ENCODE measurements at regions not wholly inside any gene's neighbourhood (a gene's known extent, or its start where the extent isn't known, plus 50 kb on each side); places are given as distances from the start of the nearest gene placed in this dataset.
"Not testable (repeated sequence)": the region's sequence is repeated elsewhere in the genome, so short reads cannot be mapped to it uniquely, and the experiment has no call there.

GRCh38 chr7:93739424-93739823, 151.1 kb downstream of the TFPI2 start:
- no peak for DNase-seq

- DNase-seq: no peak
Observed at GRCh38 chr7:93737953-93738352, 152.6 kb downstream of the TFPI2 start.

DNA sequence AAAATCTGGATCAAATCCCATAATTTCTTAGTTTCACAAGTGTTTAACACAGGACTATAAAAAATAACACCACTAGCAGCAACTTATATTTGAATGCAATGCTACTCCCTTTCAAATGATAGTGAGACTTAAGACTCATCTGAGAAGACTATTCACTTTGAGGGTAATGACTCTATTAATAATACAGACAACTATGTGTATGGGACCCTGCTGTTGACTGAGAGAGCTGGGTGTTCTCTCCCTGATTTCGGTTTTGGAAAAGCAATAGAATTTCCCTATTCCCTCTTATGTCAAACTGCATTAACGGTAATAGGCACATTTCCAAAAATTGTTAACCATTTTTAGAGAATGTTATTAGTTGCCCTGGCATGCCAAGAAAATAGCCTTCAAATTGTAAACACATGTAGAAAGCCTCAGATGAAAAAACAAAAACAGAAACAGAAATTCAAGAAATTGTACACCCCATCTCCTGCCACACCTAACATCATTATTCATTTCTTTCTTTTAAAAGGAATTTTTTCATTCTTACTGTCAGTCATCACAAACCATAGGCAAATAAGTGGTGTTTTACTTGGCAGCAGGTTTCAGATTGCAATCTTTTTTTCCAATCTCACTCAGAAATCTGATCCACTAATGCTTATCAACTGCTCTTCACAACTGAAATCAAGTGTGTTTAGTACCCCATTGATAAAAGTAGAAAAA, 153.7 kb downstream of the TFPI2 start:
- no peak for DNase-seq

- DNase-seq: no peak
Observed at GRCh38 chr7:93728292-93728691, 153.8 kb upstream of the CALCR start.

- no peak for DNase-seq
Observed at GRCh38 chr7:93725954-93726353, 151.4 kb upstream of the CALCR start.

- no peak for DNase-seq
Observed at GRCh38 chr7:93723424-93724124, 149.1 kb upstream of the CALCR start.

DNA sequence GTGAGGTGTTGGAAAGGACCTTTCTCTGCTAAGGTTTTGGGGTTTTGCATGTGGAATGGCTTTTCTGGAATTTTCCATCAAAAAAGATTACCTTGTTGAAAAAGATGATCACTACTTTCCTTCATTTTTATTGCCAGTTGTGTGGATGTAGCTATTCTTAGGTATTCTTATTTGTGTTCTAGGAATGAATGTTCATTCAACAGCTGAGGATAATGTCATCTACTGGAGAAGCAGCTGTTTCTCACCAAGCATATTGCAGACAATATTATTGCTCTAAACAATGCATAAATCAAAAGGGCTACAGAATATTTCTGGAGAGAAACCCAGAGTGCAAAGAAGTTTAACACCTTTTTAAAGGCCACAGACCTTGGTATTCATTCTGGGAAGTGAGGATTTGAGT, 145.6 kb upstream of the CALCR start:
- no peak for DNase-seq

DNA sequence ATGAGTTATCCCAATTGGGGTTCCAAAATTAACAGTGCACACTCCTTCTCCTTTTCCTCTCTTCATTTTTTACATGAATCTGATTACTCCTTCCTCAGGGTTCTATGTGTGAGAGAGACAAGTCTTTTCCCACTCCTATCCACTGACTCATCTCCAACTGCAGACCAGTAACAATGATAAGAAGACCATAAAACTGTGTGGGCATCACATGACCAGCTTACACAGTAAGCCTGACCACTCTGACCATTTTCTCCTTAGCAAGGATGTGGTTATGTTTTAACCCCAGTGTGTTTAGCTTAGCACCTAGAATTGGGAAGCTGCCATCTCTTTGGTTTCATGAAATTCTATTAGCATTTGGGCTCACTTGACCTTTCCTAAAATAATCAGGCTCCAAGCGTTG, 145.0 kb upstream of the CALCR start:
- DNase-seq: no peak

DNA sequence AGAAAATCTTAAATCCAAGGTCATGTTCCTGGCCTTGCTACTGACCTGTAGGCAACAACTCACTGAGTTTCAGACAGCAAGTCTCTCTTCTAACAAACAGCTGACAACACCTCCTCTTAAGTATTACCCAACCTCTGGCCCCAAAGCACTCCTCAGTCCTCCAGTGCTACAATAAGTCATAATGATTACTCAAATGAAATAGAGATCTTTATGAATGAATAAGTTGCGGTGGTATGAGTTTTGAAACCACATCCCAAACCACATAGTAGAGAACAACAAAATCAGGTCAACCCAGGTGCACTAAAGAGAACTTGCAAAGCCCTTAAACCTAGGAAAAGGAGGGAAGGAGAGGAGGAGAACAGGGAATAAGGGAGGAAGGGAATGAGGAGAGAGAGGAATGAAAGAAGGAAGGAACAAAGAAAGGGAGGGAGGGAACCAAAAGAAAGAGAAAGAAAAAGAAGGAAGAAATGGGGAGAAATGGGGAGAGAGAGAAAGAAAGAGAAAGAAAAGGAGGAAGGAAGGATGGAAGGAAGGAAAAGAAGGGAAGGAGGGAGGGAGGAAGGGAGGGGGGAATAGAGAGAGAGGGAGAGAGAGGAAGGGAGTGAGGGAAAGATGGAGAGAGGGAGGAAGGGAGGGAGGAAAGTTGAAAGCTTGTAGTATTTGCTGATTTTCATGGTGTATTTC, 142.8 kb upstream of the CALCR start:
- DNase-seq: no peak

GRCh38 chr7:93715234-93715633, 140.7 kb upstream of the CALCR start:
- peak; percentile 3 for DNase-seq

GRCh38 chr7:93711926-93712325, 137.4 kb upstream of the CALCR start:
- DNase-seq: no peak

- not testable (repeated sequence) for DNase-seq
Observed at GRCh38 chr7:93708255-93708654, 133.7 kb upstream of the CALCR start.

DNA sequence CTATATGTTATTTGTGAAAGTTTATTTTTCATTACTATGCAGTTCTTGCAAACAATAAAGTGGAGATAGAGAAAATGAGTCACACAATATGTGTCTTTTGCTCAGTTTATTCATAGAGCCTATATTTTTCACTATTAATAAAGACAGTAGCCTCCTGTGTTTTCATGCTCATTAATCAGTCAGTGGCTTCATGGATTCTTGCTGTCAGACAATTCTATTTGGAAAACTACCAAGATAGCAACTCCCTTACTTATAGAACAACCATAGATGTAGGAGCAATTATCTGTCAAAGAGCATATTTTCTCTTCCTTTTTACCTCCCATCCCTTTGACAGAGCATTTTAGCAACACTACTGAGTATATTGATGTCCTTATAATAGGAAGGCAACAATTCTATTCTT, 132.7 kb upstream of the CALCR start:
- no peak for DNase-seq

GRCh38 chr7:93706162-93706561, 131.6 kb upstream of the CALCR start:
- DNase-seq: not testable (repeated sequence)

- DNase-seq: no peak
Observed at GRCh38 chr7:93704217-93704616, 129.7 kb upstream of the CALCR start.

DNA sequence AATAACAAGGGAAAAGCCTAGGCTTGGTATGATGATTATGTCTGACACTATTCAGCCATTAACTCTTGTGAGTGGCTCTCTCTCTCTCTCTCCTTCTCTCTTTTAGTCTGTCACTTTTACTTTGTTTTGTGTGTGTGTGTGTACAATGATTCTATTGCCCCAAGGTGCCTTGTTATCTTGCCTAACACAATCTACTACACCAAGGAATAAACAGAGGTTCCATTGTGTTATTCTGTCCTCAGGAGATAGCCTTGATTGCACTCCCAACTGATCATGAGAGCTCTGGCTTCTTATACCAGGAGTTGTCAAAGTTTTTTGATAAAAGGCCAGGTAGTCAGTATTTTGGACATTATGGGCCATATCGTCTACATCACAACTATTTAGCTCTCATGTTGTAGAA, 123.4 kb upstream of the CALCR start:
- DNase-seq: no peak

- DNase-seq: no peak
Observed at GRCh38 chr7:93693796-93694195, 119.3 kb upstream of the CALCR start.

DNA sequence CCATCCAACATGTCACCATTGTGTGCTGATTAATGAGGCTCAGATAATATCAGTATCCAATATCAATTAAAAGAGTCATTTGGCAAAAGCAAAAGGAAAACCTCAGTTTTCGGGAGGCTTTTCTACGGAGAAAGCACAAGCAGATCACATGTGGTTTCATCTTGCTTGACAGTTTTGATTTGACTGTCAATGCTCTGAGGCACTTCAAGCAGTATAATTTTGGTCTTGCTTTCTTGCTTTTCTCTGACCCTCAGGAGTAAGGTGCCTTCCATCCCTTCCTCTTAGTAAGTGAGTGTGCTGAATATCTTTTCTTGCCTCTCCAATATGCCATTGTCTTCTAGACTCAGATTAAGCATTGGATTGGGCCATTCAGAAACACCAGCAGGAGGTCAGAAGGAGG, 115.5 kb upstream of the CALCR start:
- no peak for DNase-seq

DNA sequence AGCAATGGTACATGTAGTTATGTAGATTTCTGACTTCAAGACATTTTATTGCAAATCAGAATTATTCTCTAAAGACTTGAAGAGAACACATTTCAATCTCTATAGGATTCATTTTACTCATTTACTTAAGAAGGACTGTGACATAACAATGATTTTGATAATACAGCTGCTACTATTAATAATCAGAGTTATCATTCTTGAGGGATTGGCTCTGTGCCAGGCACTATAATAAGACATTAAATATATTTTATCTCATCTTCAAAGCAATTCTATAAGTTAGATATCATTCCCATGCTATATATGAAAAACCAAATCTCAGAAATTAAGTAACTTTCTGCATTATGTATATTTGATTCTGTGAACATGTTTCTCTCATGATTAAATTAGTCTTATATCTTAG, 103.7 kb upstream of the CALCR start:
- no peak for DNase-seq

DNA sequence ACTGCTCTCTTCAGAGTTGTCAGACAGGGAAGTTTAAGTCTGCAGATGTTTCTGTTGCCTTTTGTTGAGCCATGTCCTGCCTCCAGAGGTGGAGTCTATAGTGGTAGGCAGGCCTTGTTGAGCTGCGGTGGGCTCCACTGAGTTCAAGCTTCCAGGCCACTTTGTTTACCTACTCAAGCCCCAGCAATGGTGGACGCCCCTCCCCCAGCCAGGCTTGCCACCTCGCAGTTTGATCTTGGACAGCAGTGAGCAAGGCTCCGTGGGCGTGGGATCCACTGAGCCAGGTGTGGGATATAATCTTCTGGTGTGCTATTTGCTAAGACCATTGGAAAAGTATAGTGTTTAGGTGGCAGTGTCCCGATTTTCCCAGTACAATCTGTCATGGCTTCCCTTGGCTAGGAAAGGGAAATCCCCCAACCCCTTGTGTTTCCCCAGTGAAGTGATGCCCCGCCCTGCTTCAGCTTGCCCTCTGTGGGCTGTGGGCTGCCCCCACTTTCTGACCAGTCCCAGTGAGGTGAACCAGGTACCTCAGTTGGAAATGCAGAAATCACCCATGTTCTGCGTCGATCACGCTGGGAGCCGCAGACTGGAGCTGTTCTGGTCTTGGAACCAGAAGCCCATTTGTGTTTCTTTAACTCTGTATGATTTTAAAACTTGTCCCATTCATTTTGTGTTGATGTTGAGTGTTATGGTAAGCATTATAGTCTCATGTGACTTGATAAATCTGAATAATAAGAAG, 89.2 kb upstream of the CALCR start:
- no peak for DNase-seq

- DNase-seq: not testable (repeated sequence)
Observed at GRCh38 chr7:93658163-93658562, 83.6 kb upstream of the CALCR start.

DNA sequence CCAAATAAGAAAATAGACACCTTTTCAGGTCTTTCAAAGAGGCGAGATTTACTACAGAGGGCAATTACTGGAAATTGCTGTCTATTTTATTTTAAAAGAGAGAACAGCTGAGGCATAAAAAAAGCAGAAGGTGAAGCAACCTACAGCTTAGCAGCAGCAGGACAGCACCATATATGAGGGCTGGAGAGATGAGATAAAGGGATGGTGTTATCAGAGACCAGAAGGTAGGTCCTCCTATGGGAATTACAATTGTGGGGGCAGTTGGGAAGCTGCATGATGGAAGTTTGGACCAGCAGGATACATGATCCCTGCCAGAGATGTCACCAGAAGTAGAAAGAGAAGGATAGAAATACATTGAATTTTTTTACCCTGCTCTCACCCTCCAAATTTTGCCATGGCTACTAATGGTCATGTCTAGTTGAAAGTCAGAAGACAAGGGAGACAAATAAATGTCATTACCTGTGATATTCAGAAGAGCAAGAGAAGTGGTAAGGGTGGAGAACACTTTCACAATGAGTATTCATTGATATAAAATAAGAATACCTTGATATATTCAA, 77.2 kb upstream of the CALCR start:
- no peak for DNase-seq

GRCh38 chr7:93646538-93646937, 72.0 kb upstream of the CALCR start:
- DNase-seq: no peak
